HCT116 (cell line): ENCODE measurements at regions not wholly inside any gene's neighbourhood (a gene's known extent, or its start where the extent isn't known, plus 50 kb on each side); places are given as distances from the start of the nearest gene placed in this dataset.

ENCODE experiments used
- EZH2 ChIP-seq: fragments of 200-600 bp; sonication (generic); IDR thresholded peaks from 2 replicates; pipeline ENCODE4 v1.6.1; 2017; ENCODE audit warnings: antibody characterized with exemption, mixed run types
- POLR2A ChIP-seq: IDR thresholded peaks from 2 replicates; pipeline ENCODE4 v1.7.0; 2011; ENCODE audit warnings: borderline replicate concordance; ENCODE audit not compliant: insufficient read depth, insufficient read length; ENCODE audit errors: extremely low read depth
- POLR2AphosphoS5 ChIP-seq: IDR thresholded peaks from 2 replicates; pipeline ENCODE4 v1.6.1; 2011; ENCODE audit warnings: mild to moderate bottlenecking, low read depth, low read length, moderate library complexity
- SP1 ChIP-seq: IDR thresholded peaks from 2 replicates; pipeline ENCODE4 v1.6.1; 2012; ENCODE audit warnings: low read depth
- TCF7L2 ChIP-seq: IDR thresholded peaks from 2 replicates; pipeline ENCODE4 v1.7.0; 2011; ENCODE audit warnings: borderline replicate concordance, inconsistent platforms; ENCODE audit not compliant: insufficient read depth, insufficient read length; ENCODE audit errors: extremely low read depth
- TF ChIP-seq, protein P1 (sequence below), 3 experiments: fragments of 200-600 bp in 1 of 3; sonication (generic) in 1 of 3; IDR thresholded peaks in 2 of 3; conservative IDR thresholded peaks in 1 of 3; 2 replicates each; pipeline ENCODE4 v1.5.1; 2012 to 2017; ENCODE audit warnings: low read depth in 2 of 3, low read length in 2 of 3, antibody characterized with exemption in 1 of 3, borderline replicate concordance in 1 of 3, control low read depth in 1 of 3, mild to moderate bottlenecking in 1 of 3, mixed read lengths in 1 of 3, mixed run types in 1 of 3, moderate library complexity in 1 of 3; ENCODE audit not compliant: insufficient read depth in 1 of 3
- TF ChIP-seq, protein P2 (sequence below): IDR thresholded peaks from 2 replicates; pipeline ENCODE4 v1.6.1; 2012
- TF ChIP-seq, protein P3 (sequence below): IDR thresholded peaks from 2 replicates; pipeline ENCODE4 v1.6.1; 2011; ENCODE audit warnings: mild to moderate bottlenecking, low read length, moderate library complexity; ENCODE audit not compliant: insufficient replicate concordance; ENCODE audit errors: extremely low read depth

DNA sequence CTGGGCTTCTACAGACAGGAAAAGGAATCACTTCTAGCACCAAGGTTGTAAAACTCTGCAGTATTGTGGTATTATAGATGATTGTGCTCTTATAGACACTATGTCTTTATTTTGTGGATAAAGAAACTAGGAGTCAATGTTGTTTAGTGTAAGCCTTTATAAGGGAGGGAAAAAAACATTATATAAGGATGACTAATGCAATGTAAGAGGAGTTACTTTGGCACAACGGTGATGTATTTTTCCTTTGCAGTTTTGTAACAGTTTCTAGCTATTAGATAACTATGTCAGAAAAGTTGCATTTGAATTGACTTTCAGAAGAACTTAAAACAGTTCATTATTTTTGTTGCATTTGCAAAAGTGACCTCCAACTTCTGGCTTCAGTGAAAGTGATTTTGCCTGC, 545.4 kb downstream of the CCDC85A start:
- TF ChIP-seq, protein P1, sequence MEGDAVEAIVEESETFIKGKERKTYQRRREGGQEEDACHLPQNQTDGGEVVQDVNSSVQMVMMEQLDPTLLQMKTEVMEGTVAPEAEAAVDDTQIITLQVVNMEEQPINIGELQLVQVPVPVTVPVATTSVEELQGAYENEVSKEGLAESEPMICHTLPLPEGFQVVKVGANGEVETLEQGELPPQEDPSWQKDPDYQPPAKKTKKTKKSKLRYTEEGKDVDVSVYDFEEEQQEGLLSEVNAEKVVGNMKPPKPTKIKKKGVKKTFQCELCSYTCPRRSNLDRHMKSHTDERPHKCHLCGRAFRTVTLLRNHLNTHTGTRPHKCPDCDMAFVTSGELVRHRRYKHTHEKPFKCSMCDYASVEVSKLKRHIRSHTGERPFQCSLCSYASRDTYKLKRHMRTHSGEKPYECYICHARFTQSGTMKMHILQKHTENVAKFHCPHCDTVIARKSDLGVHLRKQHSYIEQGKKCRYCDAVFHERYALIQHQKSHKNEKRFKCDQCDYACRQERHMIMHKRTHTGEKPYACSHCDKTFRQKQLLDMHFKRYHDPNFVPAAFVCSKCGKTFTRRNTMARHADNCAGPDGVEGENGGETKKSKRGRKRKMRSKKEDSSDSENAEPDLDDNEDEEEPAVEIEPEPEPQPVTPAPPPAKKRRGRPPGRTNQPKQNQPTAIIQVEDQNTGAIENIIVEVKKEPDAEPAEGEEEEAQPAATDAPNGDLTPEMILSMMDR (IDR thresholded peaks at IDR 0.05 in 2 of 3, conservative IDR thresholded peaks at IDR 0.05 in 1 of 3; ENCODE audit: borderline replicate concordance in 1 of 3, insufficient read depth in 1 of 3, low read depth in 2 of 3, low read length in 2 of 3): no peak
- TF ChIP-seq POLR2AphosphoS5: no peak
- TF ChIP-seq, protein P2, sequence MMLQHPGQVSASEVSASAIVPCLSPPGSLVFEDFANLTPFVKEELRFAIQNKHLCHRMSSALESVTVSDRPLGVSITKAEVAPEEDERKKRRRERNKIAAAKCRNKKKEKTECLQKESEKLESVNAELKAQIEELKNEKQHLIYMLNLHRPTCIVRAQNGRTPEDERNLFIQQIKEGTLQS: no peak
- no peak for TF ChIP-seq TCF7L2
- TF ChIP-seq POLR2A: no peak
- TF ChIP-seq, protein P3, sequence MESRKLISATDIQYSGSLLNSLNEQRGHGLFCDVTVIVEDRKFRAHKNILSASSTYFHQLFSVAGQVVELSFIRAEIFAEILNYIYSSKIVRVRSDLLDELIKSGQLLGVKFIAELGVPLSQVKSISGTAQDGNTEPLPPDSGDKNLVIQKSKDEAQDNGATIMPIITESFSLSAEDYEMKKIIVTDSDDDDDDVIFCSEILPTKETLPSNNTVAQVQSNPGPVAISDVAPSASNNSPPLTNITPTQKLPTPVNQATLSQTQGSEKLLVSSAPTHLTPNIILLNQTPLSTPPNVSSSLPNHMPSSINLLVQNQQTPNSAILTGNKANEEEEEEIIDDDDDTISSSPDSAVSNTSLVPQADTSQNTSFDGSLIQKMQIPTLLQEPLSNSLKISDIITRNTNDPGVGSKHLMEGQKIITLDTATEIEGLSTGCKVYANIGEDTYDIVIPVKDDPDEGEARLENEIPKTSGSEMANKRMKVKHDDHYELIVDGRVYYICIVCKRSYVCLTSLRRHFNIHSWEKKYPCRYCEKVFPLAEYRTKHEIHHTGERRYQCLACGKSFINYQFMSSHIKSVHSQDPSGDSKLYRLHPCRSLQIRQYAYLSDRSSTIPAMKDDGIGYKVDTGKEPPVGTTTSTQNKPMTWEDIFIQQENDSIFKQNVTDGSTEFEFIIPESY: no peak
- no peak for TF ChIP-seq SP1
- no peak for TF ChIP-seq EZH2
